NCI-H2196 (cell line): ENCODE measurements at regions not wholly inside any gene's neighbourhood (a gene's known extent, or its start where the extent isn't known, plus 50 kb on each side); places are given as distances from the start of the nearest gene placed in this dataset.

Experiments used
- DNase-seq: peaks from one replicate; lab custom pipeline; 2025; ENCODE audit not compliant: unreplicated experiment; lab: John Stamatoyannopoulos, UW

- no peak for DNase-seq
Observed at GRCh38 chr4:32106767-32107166, 1386.6 kb downstream of the PCDH7 start.

- no peak for DNase-seq
Observed at GRCh38 chr4:32112891-32113290, 1392.7 kb downstream of the PCDH7 start.

GRCh38 chr4:32117693-32118092 lies 1397.5 kb downstream of the PCDH7 start:
- DNase-seq, result no peak

- no peak for DNase-seq
Observed at GRCh38 chr4:32119907-32120306, 1399.7 kb downstream of the PCDH7 start.

- no peak for DNase-seq
Observed at GRCh38 chr4:32128549-32128948, 1408.4 kb downstream of the PCDH7 start.

GRCh38 chr4:32129967-32130366 lies 1409.8 kb downstream of the PCDH7 start:
- no peak for DNase-seq

- no peak for DNase-seq
Observed at GRCh38 chr4:32133141-32133540, 1413.0 kb downstream of the PCDH7 start.

GRCh38 chr4:32133734-32134133 lies 1413.6 kb downstream of the PCDH7 start:
- DNase-seq, result no peak

GRCh38 chr4:32135642-32136041 lies 1415.5 kb downstream of the PCDH7 start:
- DNase-seq, result no peak

- no peak for DNase-seq
Observed at GRCh38 chr4:32136081-32136787, 1416.1 kb downstream of the PCDH7 start.

GRCh38 chr4:32140636-32141035 lies 1420.5 kb downstream of the PCDH7 start:
- no peak for DNase-seq

- no peak for DNase-seq
Observed at GRCh38 chr4:32142075-32142474, 1421.9 kb downstream of the PCDH7 start.

- DNase-seq, result no peak
Observed at GRCh38 chr4:32145987-32146386, 1425.8 kb downstream of the PCDH7 start.

- no peak for DNase-seq
Observed at GRCh38 chr4:32147446-32148085, 1427.4 kb downstream of the PCDH7 start.

- DNase-seq, result no peak
Observed at GRCh38 chr4:32148111-32148666, 1428.0 kb downstream of the PCDH7 start.

- no peak for DNase-seq
Observed at GRCh38 chr4:32158961-32159360, 1438.8 kb downstream of the PCDH7 start.

- DNase-seq, result no peak
Observed at GRCh38 chr4:32161392-32161791, 1441.2 kb downstream of the PCDH7 start.

GRCh38 chr4:32163125-32163524 lies 1443.0 kb downstream of the PCDH7 start:
- DNase-seq, result no peak

- no peak for DNase-seq
Observed at GRCh38 chr4:32169841-32170240, 1449.7 kb downstream of the PCDH7 start.

GRCh38 chr4:32172086-32172485 lies 1451.9 kb downstream of the PCDH7 start:
- no peak for DNase-seq

- DNase-seq, result no peak
Observed at GRCh38 chr4:32172761-32173160, 1452.6 kb downstream of the PCDH7 start.

GRCh38 chr4:32180086-32180485 lies 1459.9 kb downstream of the PCDH7 start:
- DNase-seq, result no peak
